PC-3 (cell line): ENCODE measurements at regions not wholly inside any gene's neighbourhood (a gene's known extent, or its start where the extent isn't known, plus 50 kb on each side); places are given as distances from the start of the nearest gene placed in this dataset.

Experiments used
- ATAC-seq: fragments of 200-7000 bp; cut with Tn5 transposase; 2 replicates; pipeline ENCODE4 v1.9.1; 2020; ENCODE audit warnings: mild to moderate bottlenecking, moderate library complexity
- BruUV-seq: library from RNA; stranded (reverse); fragments of 400-500 nt; replicated peaks from 2 replicates; lab custom pipeline; 2021; lab: Mats Ljungman, UMichigan
- CTCF ChIA-PET: fragments of 300-600 bp; sonication (Branson Sonifier 250); formaldehyde crosslinking; loops from one replicate; lab custom pipeline; 2022; ENCODE audit warnings: antibody characterized with exemption; lab: Charles Lee
- POLR2A ChIA-PET: fragments of 300-600 bp; sonication (Branson Sonifier 250); formaldehyde crosslinking; loops from one replicate; lab custom pipeline; 2022; ENCODE audit warnings: antibody characterized with exemption; ENCODE audit not compliant: unreplicated experiment; lab: Charles Lee
- DNase-seq: peaks from one replicate; pipeline ENCODE4 v3.0.0-alpha.2; 2015
- H2AFZ ChIP-seq: fragments of 300-600 bp; sonication (generic); 2 replicates; pipeline ENCODE4 v1.6.0; 2016; ENCODE audit warnings: antibody characterized with exemption, low read length
- H3F3A ChIP-seq: fragments of 300-600 bp; sonication (generic); one replicate; pipeline ENCODE4 v1.6.0; 2017; ENCODE audit warnings: antibody characterized with exemption, low read length, control low read depth, mild to moderate bottlenecking; ENCODE audit not compliant: unreplicated experiment
- H3K27ac ChIP-seq: fragments of 300-600 bp; sonication (generic); 2 replicates; pipeline ENCODE4 v1.5.1; 2016; ENCODE audit warnings: mild to moderate bottlenecking, low read length
- H3K27me3 ChIP-seq: fragments of 300-600 bp; sonication (generic); 2 replicates; pipeline ENCODE4 v1.6.1; 2016; ENCODE audit warnings: low read length, mixed read lengths
- H3K36me3 ChIP-seq: fragments of 300-600 bp; sonication (generic); 2 replicates; pipeline ENCODE4 v1.6.1; 2016; ENCODE audit warnings: low read depth, mixed run types, low read length, mixed read lengths
- H3K4me1 ChIP-seq: fragments of 300-600 bp; sonication (generic); 2 replicates; pipeline ENCODE4 v1.5.1; 2016; ENCODE audit warnings: low read length; ENCODE audit not compliant: insufficient read depth
- H3K4me2 ChIP-seq: fragments of 300-600 bp; sonication (generic); 2 replicates; pipeline ENCODE4 v1.6.0; 2016; ENCODE audit warnings: low read length
- H3K4me3 ChIP-seq: fragments of 300-600 bp; sonication (generic); 2 replicates; pipeline ENCODE4 v1.5.1; 2016; ENCODE audit warnings: mild to moderate bottlenecking, low read length, mixed read lengths
- H3K79me2 ChIP-seq: fragments of 300-600 bp; sonication (generic); 2 replicates; pipeline ENCODE4 v1.6.1; 2017; ENCODE audit warnings: low read length, mixed read lengths
- H3K9ac ChIP-seq: fragments of 300-600 bp; sonication (generic); 2 replicates; pipeline ENCODE4 v1.6.0; 2016; ENCODE audit warnings: mild to moderate bottlenecking, low read length
- H3K9me2 ChIP-seq: fragments of 300-600 bp; sonication (generic); replicated peaks from 2 replicates; pipeline ENCODE4 v1.6.1; 2016; ENCODE audit warnings: mixed run types, low read length, mixed read lengths
- H3K9me3 ChIP-seq: fragments of 300-600 bp; sonication (generic); 2 replicates; pipeline ENCODE4 v1.6.1; 2016; ENCODE audit warnings: low read length, mixed read lengths
- H4K20me1 ChIP-seq: fragments of 300-600 bp; sonication (generic); 2 replicates; pipeline ENCODE4 v1.6.1; 2016; ENCODE audit warnings: low read length, mixed read lengths
- CTCF ChIP-seq: fragments of 300-600 bp; sonication (generic); conservative IDR thresholded peaks from 2 replicates; pipeline ENCODE4 v1.5.1; 2017; ENCODE audit warnings: antibody characterized with exemption, low read depth, mild to moderate bottlenecking, low read length
- EZH2 ChIP-seq: fragments of 300-600 bp; sonication (generic); IDR thresholded peaks from one replicate; pipeline ENCODE4 v1.6.1; 2017; ENCODE audit warnings: antibody characterized with exemption, mild to moderate bottlenecking, low read length; ENCODE audit not compliant: unreplicated experiment
- EZH2phosphoT487 ChIP-seq: fragments of 300-600 bp; sonication (generic); IDR thresholded peaks from 2 replicates; pipeline ENCODE4 v1.6.1; 2018; ENCODE audit warnings: mild to moderate bottlenecking, antibody characterized with exemption, low read length, borderline replicate concordance
- intact Hi-C: fragments of 100-400 bp; cut with micrococcal nuclease; formaldehyde crosslinking; loops from 2 replicates; pipeline ENCODE4 v1.9.0; 2023

DNA sequence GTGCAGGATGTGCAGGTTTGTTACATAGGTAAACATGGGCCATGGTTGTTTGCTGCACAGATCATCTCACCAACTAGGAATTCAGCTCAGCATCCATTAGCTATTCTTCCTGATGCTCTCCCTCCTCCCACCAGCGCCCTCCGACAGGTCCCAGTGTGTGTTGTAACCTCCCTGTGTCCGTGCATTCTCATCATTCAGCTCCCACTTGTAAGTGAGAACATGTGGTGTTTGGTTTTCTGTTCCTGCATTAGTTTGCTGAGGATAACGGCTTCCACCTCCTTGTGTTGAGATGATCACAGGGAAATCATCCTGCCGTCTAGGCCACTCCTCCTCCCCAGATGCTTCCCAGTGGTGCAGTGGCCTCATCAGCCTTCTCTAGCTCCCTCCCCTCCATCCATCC is 261.6 kb upstream of the GALNT17 start:
- POLR2A ChIA-PET, result no interaction called here
- no peak for ATAC-seq

DNA sequence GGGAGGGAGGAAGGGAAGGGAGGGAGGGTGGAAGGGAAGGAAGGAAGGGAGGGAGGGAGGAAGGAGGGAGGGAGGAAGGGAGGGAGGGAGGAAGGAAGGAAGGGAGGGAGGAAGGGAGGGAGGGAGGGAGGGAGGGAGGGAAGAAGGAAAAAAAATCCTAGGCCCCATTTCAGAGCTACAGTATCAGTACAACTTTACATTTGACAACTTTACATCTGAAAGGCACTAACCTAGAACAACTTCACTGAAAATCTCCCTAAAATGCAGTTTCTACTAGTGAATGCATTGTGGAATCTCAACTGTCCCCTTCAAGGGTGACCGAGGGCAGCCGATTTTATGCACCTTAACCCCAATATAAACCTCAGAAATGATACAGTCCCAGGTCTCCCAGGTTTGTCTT is 259.8 kb upstream of the GALNT17 start:
- Histone ChIP-seq H3K27me3 (no peaks in the 10 kb centered on the region), H3K9me3 (peaks cover 3% of the 10 kb centered on the region; the same call in 1 of the 2 replicates), H3K4me3 (no peak overlapping the region), H4K20me1 (no peaks in the 10 kb centered on the region), H3K79me2 (no peaks in the 10 kb centered on the region), H3K9me2 (no peaks in the 10 kb centered on the region), H3K36me3 (no peaks in the 10 kb centered on the region), H3K4me2 (no peak overlapping the region), H3K9ac (no peak overlapping the region), H2AFZ (no peak overlapping the region), H3K27ac (no peak overlapping the region), H3K4me1 (no peaks in the 10 kb centered on the region), H3F3A (no peaks in the 10 kb centered on the region)
- ChIA-PET CTCF (no interaction called here), POLR2A (no interaction called here)
- intact Hi-C loops, result no loop called here
- TF ChIP-seq CTCF (no peak), EZH2 (no peak), EZH2phosphoT487 (no peak)
- no peak for DNase-seq
- BruUV-seq, result no TSS peak
- ATAC-seq, result no peak

More for the DNA sequence above, 261.6 kb upstream of the GALNT17 start:
- intact Hi-C loops, result no loop called here
- H4K20me1 ChIP-seq, result no peaks in the 10 kb centered on the region
- no peaks in the 10 kb centered on the region for H3K9me2 ChIP-seq
- no peak overlapping the region for H3K27ac ChIP-seq
- H3K4me2 ChIP-seq, result no peak overlapping the region
- no peak for TF ChIP-seq EZH2phosphoT487
- no peak for TF ChIP-seq CTCF
- TF ChIP-seq EZH2, result no peak
- no peak overlapping the region for H3K4me3 ChIP-seq
- no peak overlapping the region for H3K9ac ChIP-seq
- no peaks in the 10 kb centered on the region for H3K79me2 ChIP-seq
- H3F3A ChIP-seq, result no peaks in the 10 kb centered on the region
- CTCF ChIA-PET, result no interaction called here
- BruUV-seq, result no TSS peak
- DNase-seq, result no peak
- no peaks in the 10 kb centered on the region for H3K4me1 ChIP-seq
- no peaks in the 10 kb centered on the region for H3K36me3 ChIP-seq
- H2AFZ ChIP-seq, result no peak overlapping the region
- H3K27me3 ChIP-seq, result no peaks in the 10 kb centered on the region
- no peaks in the 10 kb centered on the region for H3K9me3 ChIP-seq

DNA sequence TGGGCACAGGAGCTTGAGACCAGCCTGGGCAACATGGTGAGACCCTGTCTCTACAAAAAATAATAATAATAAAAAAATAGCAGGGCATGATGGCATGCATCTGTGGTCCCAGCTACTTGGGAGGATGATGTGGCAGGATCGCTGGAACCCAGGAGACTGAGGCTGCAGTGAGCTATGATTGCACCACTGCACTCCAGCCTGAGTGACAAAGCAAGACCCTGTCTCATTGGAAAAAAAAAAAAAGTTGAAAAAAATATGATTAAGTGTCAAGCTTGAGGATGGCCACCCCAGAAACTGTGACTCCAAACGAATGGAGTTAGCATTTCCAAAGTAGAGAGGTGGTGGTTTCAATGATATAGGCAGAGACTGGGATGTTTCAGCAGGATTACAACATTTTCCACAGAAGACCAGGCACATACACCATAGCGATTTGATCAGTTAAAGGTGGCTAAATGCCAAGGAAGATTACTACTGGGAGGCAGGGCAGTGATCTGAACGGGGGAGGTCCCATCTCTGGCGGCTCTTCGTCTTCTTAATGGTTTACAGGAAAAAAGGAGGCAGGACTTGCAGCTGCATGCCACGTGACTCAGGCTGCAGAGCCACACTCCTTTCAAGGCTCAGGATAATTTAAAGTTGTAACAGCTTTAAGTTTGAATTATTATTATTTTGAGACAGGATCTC is 250.6 kb upstream of the GALNT17 start:
- H3K9me3 ChIP-seq, result peaks cover 3% of the 10 kb centered on the region; the same call in 1 of the 2 replicates
- no peaks in the 10 kb centered on the region for H3K36me3 ChIP-seq
- no peaks in the 10 kb centered on the region for H3F3A ChIP-seq
- no peak for TF ChIP-seq EZH2
- TF ChIP-seq EZH2phosphoT487, result no peak
- no peak for TF ChIP-seq CTCF
- no peak overlapping the region for H3K9ac ChIP-seq
- H3K4me3 ChIP-seq, result no peak overlapping the region
- no TSS peak for BruUV-seq
- no peaks in the 10 kb centered on the region for H3K4me1 ChIP-seq
- DNase-seq (no peak), ATAC-seq (no peak)
- no peak overlapping the region for H3K4me2 ChIP-seq
- intact Hi-C loops, result no loop called here
- no peaks in the 10 kb centered on the region for H4K20me1 ChIP-seq
- no peak overlapping the region for H3K27ac ChIP-seq
- H3K79me2 ChIP-seq, result no peaks in the 10 kb centered on the region
- H2AFZ ChIP-seq, result no peak overlapping the region
- POLR2A ChIA-PET, result no interaction called here
- no peaks in the 10 kb centered on the region for H3K27me3 ChIP-seq
- CTCF ChIA-PET, result no interaction called here
- no peaks in the 10 kb centered on the region for H3K9me2 ChIP-seq
